OCI-LY1 (cell line): ENCODE measurements at regions not wholly inside any gene's neighbourhood (a gene's known extent, or its start where the extent isn't known, plus 50 kb on each side); places are given as distances from the start of the nearest gene placed in this dataset.

Experiments
- CTCF ChIP-seq: fragments of 200-600 bp; sonication (generic), shearing (Covaris generic); IDR thresholded peaks from 2 replicates; pipeline ENCODE4 v1.5.1; 2017; ENCODE audit warnings: mild to moderate bottlenecking, antibody characterized with exemption, low read length, moderate library complexity, mixed read lengths
- EZH2 ChIP-seq: fragments of 200-600 bp; sonication (generic), shearing (Covaris generic); IDR thresholded peaks from 2 replicates; pipeline ENCODE4 v1.8.0; 2017; ENCODE audit warnings: borderline replicate concordance, mixed run types, mild to moderate bottlenecking, antibody characterized with exemption, low read length, moderate library complexity, mixed read lengths

- no peak for TF ChIP-seq CTCF
- TF ChIP-seq EZH2 = no peak
Measured at GRCh38 chr2:31651736-31652135, 71.0 kb upstream of the SRD5A2 start.
